ENCODE measurements at regions not wholly inside any gene's neighbourhood (a gene's known extent, or its start where the extent isn't known, plus 50 kb on each side); places are given as distances from the start of the nearest gene placed in this dataset.

GRCh38 chr1:98260839-98261238, 340.0 kb upstream of the DPYD start:
- TF ChIP-seq TAF1 (IDR thresholded peaks at IDR 0.05; ENCODE audit: low read depth, low read length) (no peak), POLR2AphosphoS5 (IDR thresholded peaks at IDR 0.05; ENCODE audit: low read depth, low read length) (no peak), POLR2A (IDR thresholded peaks at IDR 0.05; ENCODE audit: low read depth, low read length) (no peak)

All from GM12891 (cell line).